ENCODE measurements at regions not wholly inside any gene's neighbourhood (a gene's known extent, or its start where the extent isn't known, plus 50 kb on each side); places are given as distances from the start of the nearest gene placed in this dataset.
"Not testable (repeated sequence)": the region's sequence is repeated elsewhere in the genome, so short reads cannot be mapped to it uniquely, and the experiment has no call there.

- H3K27me3 Mint-ChIP-seq, result no peaks in the 10 kb centered on the region
- no peak overlapping the region for H3K27ac Mint-ChIP-seq
- H3K4me1 Mint-ChIP-seq (ENCODE audit: low read depth), result peaks cover 4% of the 10 kb centered on the region
- no peak overlapping the region for H3K4me3 Mint-ChIP-seq (ENCODE audit: low read depth)
- H3K36me3 Mint-ChIP-seq (ENCODE audit: insufficient read depth), result no peaks in the 10 kb centered on the region
- TF ChIP-seq CTCF (IDR thresholded peaks at IDR 0.05; ENCODE audit: unreplicated experiment), result no peak
- DNase-seq (ENCODE audit: low spot score, unreplicated experiment), result no peak
- H3K9me3 Mint-ChIP-seq (ENCODE audit: low read depth), result no peaks in the 10 kb centered on the region
Observed at GRCh38 chr14:90458536-90458935, 61.7 kb downstream of the CALM1 start.

DNA sequence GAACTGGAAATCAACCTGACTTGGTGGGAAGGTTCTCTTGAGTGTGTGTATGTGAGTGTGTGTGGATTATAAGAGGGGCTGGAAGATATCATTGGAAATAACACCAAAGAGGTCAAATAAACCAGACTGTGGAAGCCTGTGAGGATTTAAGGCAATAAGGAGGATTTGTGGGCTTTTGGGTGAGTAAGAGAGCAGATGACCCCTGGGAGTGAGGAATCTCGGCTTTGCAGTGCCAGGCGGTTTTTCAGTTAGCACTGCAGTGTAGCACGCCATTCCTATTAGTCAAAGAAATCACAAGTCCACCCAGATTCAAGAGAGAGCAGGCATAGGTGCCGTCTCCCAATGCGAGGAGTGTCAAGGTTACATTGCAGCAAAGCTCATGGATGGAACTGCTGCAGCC lies 63.3 kb downstream of the CALM1 start:
- TF ChIP-seq CTCF (IDR thresholded peaks at IDR 0.05; ENCODE audit: unreplicated experiment), result no peak
- Mint-ChIP-seq H3K27ac (no peak overlapping the region), H3K4me1 (ENCODE audit: low read depth) (no peaks in the 10 kb centered on the region), H3K4me3 (ENCODE audit: low read depth) (no peak overlapping the region), H3K9me3 (ENCODE audit: low read depth) (no peaks in the 10 kb centered on the region), H3K27me3 (no peaks in the 10 kb centered on the region), H3K36me3 (ENCODE audit: insufficient read depth) (no peaks in the 10 kb centered on the region)
- no peak for DNase-seq (ENCODE audit: low spot score, unreplicated experiment)

GRCh38 chr14:90461425-90461824 lies 64.6 kb downstream of the CALM1 start:
- TF ChIP-seq CTCF (IDR thresholded peaks at IDR 0.05; ENCODE audit: unreplicated experiment), result peak; percentile 7
- H3K4me1 Mint-ChIP-seq (ENCODE audit: low read depth), result no peaks in the 10 kb centered on the region
- DNase-seq (ENCODE audit: low spot score, unreplicated experiment), result no peak
- H3K36me3 Mint-ChIP-seq (ENCODE audit: insufficient read depth), result no peaks in the 10 kb centered on the region
- H3K9me3 Mint-ChIP-seq (ENCODE audit: low read depth), result no peaks in the 10 kb centered on the region
- no peaks in the 10 kb centered on the region for H3K27me3 Mint-ChIP-seq
- peak overlapping the region; percentile 50 for H3K27ac Mint-ChIP-seq
- no peak overlapping the region for H3K4me3 Mint-ChIP-seq (ENCODE audit: low read depth)

- no peaks in the 10 kb centered on the region for H3K27me3 Mint-ChIP-seq
- no peaks in the 10 kb centered on the region for H3K4me1 Mint-ChIP-seq (ENCODE audit: low read depth)
- peaks cover 4% of the 10 kb centered on the region for H3K9me3 Mint-ChIP-seq (ENCODE audit: low read depth)
- no peak for TF ChIP-seq CTCF (IDR thresholded peaks at IDR 0.05; ENCODE audit: unreplicated experiment)
- no peak for DNase-seq (ENCODE audit: low spot score, unreplicated experiment)
- no peak overlapping the region for H3K27ac Mint-ChIP-seq
- H3K36me3 Mint-ChIP-seq (ENCODE audit: insufficient read depth), result no peaks in the 10 kb centered on the region
- H3K4me3 Mint-ChIP-seq (ENCODE audit: low read depth), result no peak overlapping the region
Observed at GRCh38 chr14:90464481-90464880, 67.7 kb downstream of the CALM1 start.

DNA sequence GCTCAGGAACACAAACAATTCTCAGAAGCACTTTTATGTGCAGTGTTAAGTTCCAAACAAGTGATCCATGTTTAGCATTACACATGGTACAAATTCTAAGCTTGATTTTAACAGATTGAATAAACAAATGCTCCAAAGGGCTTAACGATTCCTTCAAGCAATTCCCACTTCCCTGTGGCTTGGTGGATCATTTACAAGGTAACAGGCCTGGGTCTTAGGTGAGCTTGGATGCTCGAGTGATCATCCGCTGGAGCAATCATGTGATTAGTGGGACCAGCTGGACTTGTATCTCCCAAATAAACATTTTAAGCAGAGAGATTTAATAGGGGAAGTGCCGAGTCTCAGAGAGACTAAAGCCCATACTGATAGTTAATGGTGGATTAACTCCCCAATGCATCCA lies 70.7 kb downstream of the CALM1 start:
- no peak overlapping the region for H3K4me3 Mint-ChIP-seq (ENCODE audit: low read depth)

DNA sequence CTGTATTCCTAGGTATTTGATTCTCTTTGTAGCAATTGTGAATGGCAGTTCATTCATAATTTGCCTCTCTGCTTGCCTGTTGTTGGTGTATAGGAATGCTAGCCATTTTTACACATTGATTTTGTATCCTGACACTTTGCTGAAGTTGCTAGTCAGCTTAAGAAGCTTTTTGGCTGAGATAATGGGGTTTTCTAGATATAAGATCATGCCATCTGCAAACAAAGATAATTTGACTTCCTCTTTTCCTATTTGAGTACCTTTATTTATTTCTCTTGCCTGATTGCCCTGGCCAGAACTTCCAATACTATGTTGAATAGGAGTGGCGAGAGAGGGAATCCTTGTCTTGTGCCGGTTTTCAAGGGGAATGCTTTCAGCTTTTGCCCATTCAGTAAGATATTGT lies 72.6 kb downstream of the CALM1 start:
- DNase-seq (ENCODE audit: low spot score, unreplicated experiment); H3K4me1 Mint-ChIP-seq (ENCODE audit: low read depth); H3K27me3 Mint-ChIP-seq; H3K4me3 Mint-ChIP-seq (ENCODE audit: low read depth); H3K27ac Mint-ChIP-seq; H3K36me3 Mint-ChIP-seq (ENCODE audit: insufficient read depth): not testable (repeated sequence)
- H3K9me3 Mint-ChIP-seq (ENCODE audit: low read depth), result peaks cover 29% of the 10 kb centered on the region

More for the DNA sequence above, 70.7 kb downstream of the CALM1 start:
- H3K36me3 Mint-ChIP-seq (ENCODE audit: insufficient read depth), result no peaks in the 10 kb centered on the region
- TF ChIP-seq CTCF (IDR thresholded peaks at IDR 0.05; ENCODE audit: unreplicated experiment), result no peak
- peaks cover 15% of the 10 kb centered on the region for H3K9me3 Mint-ChIP-seq (ENCODE audit: low read depth)
- no peaks in the 10 kb centered on the region for H3K4me1 Mint-ChIP-seq (ENCODE audit: low read depth)
- no peak overlapping the region for H3K27ac Mint-ChIP-seq
- no peak for DNase-seq (ENCODE audit: low spot score, unreplicated experiment)
- H3K27me3 Mint-ChIP-seq, result no peaks in the 10 kb centered on the region

Data from progenitor cell of endocrine pancreas (in vitro differentiated cells).